Stimulated activated CD8-positive, alpha-beta memory T cell treated with anti-CD3 and anti-CD28 coated beads, Interleukin-7, amount 100 ng/mL, for 48 hours (primary cell): ENCODE measurements at regions not wholly inside any gene's neighbourhood (a gene's known extent, or its start where the extent isn't known, plus 50 kb on each side); places are given as distances from the start of the nearest gene placed in this dataset.

Experiments
- DNase-seq, 2 donors: peaks; one replicate each; pipeline ENCODE4 v3.0.0-alpha.2; 2020; ENCODE audit warnings: low read depth in 1 of 2; ENCODE audit errors: extremely low read depth in 1 of 2

DNA sequence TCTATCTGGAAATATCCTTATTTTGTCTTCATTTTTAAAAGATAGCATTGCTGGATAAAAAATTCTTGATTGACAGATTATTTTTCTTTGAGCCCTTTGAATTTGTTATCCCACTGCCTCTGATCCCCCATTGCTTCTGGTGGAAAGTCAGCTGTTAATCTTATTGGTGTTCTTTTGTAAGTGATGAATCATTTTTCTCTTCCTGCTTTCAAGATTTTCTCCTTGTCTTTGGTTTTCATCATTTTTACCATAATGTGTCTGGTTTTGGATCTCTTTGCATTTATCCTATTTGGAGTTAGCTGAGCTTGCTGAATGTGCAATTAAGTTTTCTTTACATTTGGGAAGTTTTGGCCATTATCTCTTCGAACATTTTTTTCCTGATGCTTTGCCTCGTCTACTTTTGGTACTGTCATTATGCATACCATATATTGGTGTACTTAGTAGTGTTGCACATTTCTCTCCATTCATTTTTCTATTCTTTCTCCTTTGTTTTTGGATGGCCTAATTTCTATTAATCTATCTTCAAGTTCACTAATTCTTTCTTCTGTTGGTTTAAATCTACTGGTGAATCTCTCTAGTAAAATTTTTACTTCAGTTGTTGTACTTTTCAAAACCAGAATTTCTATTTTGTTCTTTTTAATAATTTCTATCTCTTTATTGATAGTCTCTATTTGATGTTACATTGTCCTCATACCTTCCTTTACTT lies 440.0 kb upstream of the PROK2 start:
- DNase-seq: no peak

- DNase-seq: no peak
These were observed 438.7 kb upstream of the PROK2 start for GRCh38 chr3:72223628-72224027.

- DNase-seq: no peak
These were observed 438.2 kb upstream of the PROK2 start for GRCh38 chr3:72223116-72223515.

- no peak for DNase-seq
These were observed 437.5 kb upstream of the PROK2 start for GRCh38 chr3:72222410-72222809.

DNA sequence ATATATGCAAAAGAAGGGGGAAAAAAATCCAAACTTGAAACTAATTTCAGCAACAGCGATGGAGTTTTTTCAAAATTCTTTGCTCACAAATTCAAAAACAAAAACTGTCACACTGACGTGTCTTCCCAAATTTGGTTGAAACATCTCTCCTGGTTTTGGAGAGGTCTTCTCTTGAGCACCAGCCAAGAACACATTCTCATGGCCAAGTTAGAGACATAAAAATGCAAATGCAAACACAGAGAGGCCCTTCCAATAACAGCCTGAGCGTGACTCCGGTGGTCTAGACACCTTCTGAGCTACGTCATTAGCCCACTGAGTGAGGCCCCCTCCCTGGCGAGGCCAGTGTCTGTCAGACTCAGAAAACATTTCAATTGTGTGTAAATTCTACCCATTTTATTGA lies 436.0 kb upstream of the PROK2 start:
- no peak for DNase-seq

- no peak for DNase-seq
These were observed 434.8 kb upstream of the PROK2 start for GRCh38 chr3:72219752-72220151.

DNA sequence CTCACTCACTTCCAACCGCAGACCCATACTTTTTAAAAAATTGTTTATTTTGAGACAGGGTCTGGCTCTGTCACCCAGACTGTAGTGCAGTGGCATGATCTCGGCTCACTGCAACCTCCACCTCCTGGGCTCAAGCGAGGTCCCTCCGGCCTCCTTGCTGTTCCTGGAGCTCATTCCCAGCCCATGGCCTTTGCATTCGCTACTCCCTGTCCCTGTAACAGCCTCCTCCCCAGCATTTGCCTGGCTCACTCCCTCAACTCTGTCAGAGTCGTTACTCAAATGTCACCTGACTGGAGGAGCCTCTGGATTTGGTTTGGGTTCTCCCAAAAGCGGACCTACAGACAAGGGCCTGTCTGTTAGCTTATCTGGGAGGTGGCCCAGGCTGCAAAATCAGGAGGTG lies 432.6 kb upstream of the PROK2 start:
- no peak for DNase-seq

GRCh38 chr3:72214066-72214951 lies 429.4 kb upstream of the PROK2 start:
- DNase-seq: no peak

DNA sequence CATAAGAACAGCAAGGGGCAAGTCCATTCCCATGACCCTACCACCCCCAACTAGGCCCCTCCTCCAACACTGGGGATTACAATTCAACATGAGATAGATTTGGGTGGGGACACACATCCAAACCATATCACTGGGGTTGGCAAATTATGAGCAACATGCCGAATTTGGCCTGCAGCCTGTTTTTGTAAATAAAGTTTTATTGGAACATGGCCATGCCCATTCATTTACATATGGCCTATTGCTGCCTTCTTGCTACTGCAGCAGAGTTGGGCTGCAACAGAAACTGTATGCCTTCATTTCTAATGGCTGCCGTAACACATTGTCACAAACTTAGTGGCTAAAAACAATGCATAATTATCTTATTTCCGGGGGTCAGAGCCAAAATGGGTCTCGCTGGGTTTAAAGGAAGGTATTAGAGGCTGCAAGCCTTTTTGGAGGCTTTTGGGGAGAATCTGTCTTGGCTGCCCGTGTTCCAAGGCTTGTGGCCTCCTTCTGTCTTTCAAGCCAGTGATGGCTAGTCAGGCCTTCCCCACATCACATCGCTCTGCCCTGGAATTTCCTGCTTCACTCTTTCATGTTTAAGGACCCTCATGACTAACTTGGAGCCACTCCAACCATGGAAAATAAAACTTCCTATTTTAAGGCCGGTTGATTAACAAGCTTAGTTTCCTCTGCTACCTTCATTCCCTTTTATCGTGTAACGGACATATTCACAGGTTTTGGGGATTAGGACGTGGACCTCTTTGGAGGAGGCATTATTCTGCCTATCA lies 428.5 kb upstream of the PROK2 start:
- no peak for DNase-seq

DNA sequence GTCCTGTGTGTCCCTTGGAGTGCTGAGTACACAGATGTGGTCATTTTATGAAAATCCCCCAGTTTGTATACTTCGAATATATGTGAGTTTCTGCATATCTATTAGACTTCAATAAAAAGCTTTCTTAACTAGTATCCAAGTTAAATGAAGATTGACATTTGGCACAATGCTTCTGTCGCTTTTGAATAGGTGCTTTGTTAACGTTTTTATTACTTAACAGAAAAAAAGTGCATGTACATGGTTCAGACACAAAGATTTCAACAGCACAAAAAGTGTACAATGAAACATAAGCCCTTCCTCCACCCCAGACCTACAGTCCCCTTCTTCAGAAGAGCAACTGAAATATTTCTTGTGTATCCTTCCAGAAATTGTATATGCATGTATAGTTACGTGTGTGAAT lies 427.4 kb upstream of the PROK2 start:
- no peak for DNase-seq

GRCh38 chr3:72210261-72210660 lies 425.3 kb upstream of the PROK2 start:
- no peak for DNase-seq

DNA sequence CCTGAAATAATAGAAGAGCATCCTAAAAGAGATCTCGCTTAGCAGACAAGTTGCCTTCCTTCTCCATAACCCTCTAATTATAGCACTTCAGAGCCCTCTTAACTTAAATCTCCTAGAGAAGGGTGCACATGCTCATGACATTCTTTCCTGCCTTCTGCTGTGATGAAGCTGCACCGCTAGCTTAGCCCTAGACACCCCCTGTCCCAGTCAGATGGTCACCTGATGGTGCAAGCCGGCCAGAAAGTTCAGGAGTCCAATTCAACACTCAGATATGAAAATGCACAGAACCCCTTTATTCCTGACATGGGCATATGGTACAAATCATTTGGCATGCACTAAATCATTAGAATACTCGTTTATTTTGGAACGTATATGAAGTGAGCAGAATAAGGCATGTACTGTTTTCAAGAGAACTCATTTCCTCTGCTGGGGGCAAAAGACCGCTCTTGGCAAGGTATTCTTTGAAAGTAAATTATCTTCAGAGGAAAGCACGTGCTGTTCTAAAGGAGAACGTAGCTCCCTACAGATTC lies 420.4 kb upstream of the PROK2 start:
- DNase-seq: no peak

DNA sequence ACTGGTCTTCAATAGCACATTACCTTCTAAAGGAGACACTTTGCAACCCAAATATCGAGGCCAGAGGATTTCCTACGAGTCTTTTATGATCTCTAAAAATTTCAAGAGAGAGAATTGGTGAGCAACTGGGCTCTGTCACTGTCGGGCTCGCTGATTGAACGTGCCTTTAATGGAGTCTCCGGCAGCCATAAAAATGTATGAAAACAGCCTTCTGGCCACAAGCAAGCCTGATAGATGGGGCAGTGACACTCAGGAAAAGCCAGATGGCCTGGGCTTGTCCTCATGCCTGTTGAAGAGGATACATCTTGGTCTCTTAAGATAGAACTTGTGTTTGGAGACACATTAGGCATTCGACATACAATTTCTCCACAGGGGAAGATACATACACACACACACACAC lies 419.5 kb upstream of the PROK2 start:
- DNase-seq: no peak

- no peak for DNase-seq
These were observed 418.8 kb upstream of the PROK2 start for GRCh38 chr3:72203613-72204349.

DNA sequence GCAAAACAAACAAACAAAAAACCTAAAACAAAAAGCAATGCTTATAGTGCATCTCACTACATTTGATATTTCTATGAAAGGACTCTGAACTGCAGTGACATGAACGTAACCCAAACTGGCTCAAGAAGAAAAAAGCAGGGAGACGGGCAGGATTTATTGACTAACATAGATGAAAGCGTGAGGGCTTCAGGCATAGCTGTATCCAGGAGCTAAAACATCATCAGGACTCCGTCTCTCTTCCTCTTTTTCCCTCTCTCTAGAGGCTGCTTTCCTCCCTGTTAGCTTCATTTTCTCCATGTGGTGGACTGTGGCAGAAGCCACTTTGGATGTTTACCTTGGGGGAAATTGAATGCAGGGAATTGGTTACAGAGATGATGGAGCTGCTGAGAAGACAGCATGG lies 418.2 kb upstream of the PROK2 start:
- DNase-seq: no peak

DNA sequence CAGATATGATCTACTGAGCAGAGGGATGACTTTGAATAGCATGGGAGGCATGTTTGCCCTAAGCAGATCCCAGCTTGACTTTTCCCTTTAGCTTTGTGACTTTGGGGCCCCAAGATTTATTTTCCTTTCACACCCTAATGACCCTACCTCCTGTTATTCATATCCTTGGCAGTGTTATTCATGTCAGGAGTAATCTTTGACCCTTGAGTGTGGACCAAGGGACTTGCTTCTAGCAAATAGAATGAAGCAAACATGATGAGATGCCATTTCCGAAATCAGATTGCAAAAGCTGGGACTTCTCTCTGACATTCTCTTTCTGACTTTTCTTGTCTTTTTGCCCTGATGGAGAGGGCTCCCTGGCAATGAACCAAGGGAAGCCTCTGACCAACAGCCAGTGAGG lies 415.4 kb upstream of the PROK2 start:
- DNase-seq: no peak

GRCh38 chr3:72199530-72199929 lies 414.6 kb upstream of the PROK2 start:
- no peak for DNase-seq

DNA sequence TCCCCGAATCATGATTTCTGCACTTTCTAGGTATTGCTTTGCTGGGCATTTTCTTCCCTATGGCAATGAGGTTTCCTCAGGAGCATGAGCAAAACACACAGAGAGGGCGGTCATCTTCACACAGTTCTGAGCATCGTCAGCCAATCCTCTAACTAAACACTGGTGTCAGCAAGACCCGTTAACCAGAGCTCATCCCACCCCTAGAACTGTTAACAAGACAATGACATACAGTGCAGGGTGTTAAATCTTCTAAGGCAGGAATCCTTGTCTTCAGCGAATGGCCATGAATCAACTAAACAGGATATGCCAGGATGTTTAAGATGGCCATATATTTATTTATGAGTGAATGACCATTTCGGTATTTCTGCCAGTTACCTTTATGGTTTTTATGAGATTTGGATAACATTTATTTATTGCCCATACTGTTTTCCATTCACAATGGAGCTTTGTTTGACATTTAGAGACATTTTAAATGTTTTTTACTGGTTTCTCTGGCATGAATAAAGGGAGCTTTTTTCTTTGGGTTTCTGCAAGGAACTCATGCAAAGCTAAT lies 411.5 kb upstream of the PROK2 start:
- DNase-seq: no peak

DNA sequence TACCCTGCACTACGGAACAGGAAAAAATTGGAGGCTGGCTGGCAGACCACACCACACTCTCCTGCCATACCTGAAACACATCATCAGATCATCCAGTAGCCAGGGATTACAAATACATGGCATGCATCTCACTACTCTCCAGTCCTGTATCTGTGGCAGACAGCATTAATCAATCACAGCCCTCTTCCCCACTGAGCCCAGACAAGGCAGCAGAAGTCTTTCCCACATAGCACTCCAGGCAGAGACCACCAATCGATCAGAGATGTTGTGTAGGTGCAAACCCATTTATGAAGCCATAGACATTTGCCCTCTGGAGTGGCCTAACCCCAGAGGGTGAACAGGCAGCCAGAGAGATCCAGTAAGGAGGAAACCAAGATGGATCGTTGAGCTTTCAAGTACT lies 410.9 kb upstream of the PROK2 start:
- no peak for DNase-seq

DNA sequence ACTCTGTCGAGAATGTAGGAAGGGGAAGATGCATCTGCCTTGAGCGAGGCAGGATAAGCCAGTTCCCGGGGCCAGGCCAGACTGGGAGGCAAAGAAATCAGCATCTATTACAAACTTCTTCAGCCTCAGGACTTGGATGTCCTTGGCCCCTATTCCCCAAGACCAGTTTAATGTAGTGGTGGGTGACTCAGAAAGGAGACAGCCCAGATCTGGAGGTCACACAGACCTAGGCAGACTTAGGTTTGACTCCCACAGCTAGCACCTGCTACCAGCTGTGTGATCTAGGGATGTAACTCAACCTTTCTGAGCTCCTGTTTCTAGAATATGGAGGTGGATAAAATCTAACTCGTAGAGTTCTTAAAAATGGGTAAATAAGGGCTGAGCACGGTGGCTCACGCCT lies 409.5 kb upstream of the PROK2 start:
- no peak for DNase-seq
